A673 (cell line): ENCODE measurements at regions not wholly inside any gene's neighbourhood (a gene's known extent, or its start where the extent isn't known, plus 50 kb on each side); places are given as distances from the start of the nearest gene placed in this dataset.

Experiments used
- BruUV-seq: library from RNA; stranded (reverse); fragments of 400-500 nt; replicated peaks from 2 replicates; lab custom pipeline; 2021; lab: Mats Ljungman, UMichigan
- CTCF ChIA-PET: fragments of 300-600 bp; sonication (Branson Sonifier 250); formaldehyde crosslinking; loops from one replicate; lab custom pipeline; 2022; ENCODE audit warnings: antibody characterized with exemption; lab: Charles Lee
- POLR2A ChIA-PET: fragments of 300-600 bp; sonication (Branson Sonifier 250); formaldehyde crosslinking; loops from one replicate; lab custom pipeline; 2022; ENCODE audit warnings: antibody characterized with exemption; ENCODE audit not compliant: low non-redundant PET; lab: Charles Lee
- DNase-seq: peaks from one replicate; pipeline ENCODE4 v3.0.0-alpha.2; 2015; ENCODE audit warnings: low spot score
- H3K27ac ChIP-seq: fragments of 200-600 bp; sonication (generic); 2 replicates; pipeline ENCODE4 v1.5.1; 2016; ENCODE audit warnings: mixed run types, low read depth, mild to moderate bottlenecking, mixed read lengths, antibody characterized with exemption, low read length; ENCODE audit not compliant: poor library complexity, severe bottlenecking
- H3K27me3 ChIP-seq: fragments of 200-600 bp; sonication (generic); replicated peaks from 2 replicates; pipeline ENCODE4 v1.6.1; 2017; ENCODE audit warnings: mixed run types, low read depth, mild to moderate bottlenecking, mixed read lengths, antibody characterized with exemption, low read length; ENCODE audit not compliant: insufficient read depth, poor library complexity
- H3K36me3 ChIP-seq: fragments of 200-600 bp; sonication (generic); 2 replicates; pipeline ENCODE4 v1.6.1; 2016; ENCODE audit warnings: mixed run types, mild to moderate bottlenecking, mixed read lengths, antibody characterized with exemption, low read length; ENCODE audit not compliant: insufficient read depth, poor library complexity, severe bottlenecking
- H3K4me1 ChIP-seq: fragments of 200-600 bp; sonication (generic); 2 replicates; pipeline ENCODE4 v1.6.1; 2017; ENCODE audit warnings: mixed run types, mild to moderate bottlenecking, mixed read lengths, antibody characterized with exemption, low read length; ENCODE audit not compliant: insufficient read depth, poor library complexity, severe bottlenecking
- H3K4me3 ChIP-seq: fragments of 200-600 bp; sonication (generic); 2 replicates; pipeline ENCODE4 v1.5.1; 2016; ENCODE audit warnings: low read depth, mixed run types, mild to moderate bottlenecking, mixed read lengths, low read length; ENCODE audit not compliant: poor library complexity, severe bottlenecking
- H3K9me3 ChIP-seq: fragments of 200-600 bp; sonication (generic); 2 replicates; pipeline ENCODE4 v1.6.1; 2016; ENCODE audit warnings: mixed run types, low read depth, mild to moderate bottlenecking, mixed read lengths, antibody characterized with exemption, low read length; ENCODE audit not compliant: poor library complexity, severe bottlenecking
- CTCF ChIP-seq: fragments of 300-800, 200-600 bp; sonication (generic); conservative IDR thresholded peaks from 2 replicates; pipeline ENCODE4 v1.5.1; 2017; ENCODE audit warnings: low read depth, mild to moderate bottlenecking, antibody characterized with exemption, low read length, moderate library complexity, mixed read lengths
- EZH2 ChIP-seq: fragments of 200-600 bp; sonication (generic); IDR thresholded peaks from 2 replicates; pipeline ENCODE4 v1.6.1; 2017; ENCODE audit warnings: borderline replicate concordance, low read depth, mild to moderate bottlenecking, mixed read lengths, antibody characterized with exemption, low read length; ENCODE audit not compliant: poor library complexity, severe bottlenecking
- intact Hi-C: fragments of 100-400 bp; cut with micrococcal nuclease; formaldehyde crosslinking; loops from one replicate; pipeline ENCODE4 v1.10.0; 2022; ENCODE audit not compliant: unreplicated experiment

GRCh38 chr10:104540181-104540580, 100.9 kb upstream of the SORCS3 start:
- Histone ChIP-seq H3K9me3 (no peaks in the 10 kb centered on the region), H3K36me3 (no peaks in the 10 kb centered on the region), H3K4me3 (no peak overlapping the region), H3K4me1 (no peaks in the 10 kb centered on the region), H3K27me3 (peaks cover 42% of the 10 kb centered on the region), H3K27ac (no peak overlapping the region)
- CTCF ChIA-PET = no interaction called here
- intact Hi-C loops = no loop called here
- BruUV-seq = no TSS peak
- TF ChIP-seq EZH2 (no peak), CTCF (no peak)
- DNase-seq = no peak
- POLR2A ChIA-PET = no interaction called here

- H3K27me3 ChIP-seq = peaks cover 32% of the 10 kb centered on the region
- intact Hi-C loops = no loop called here
- TF ChIP-seq CTCF (no peak), EZH2 (no peak)
- H3K27ac ChIP-seq = no peak overlapping the region
- H3K4me1 ChIP-seq = no peaks in the 10 kb centered on the region
- H3K36me3 ChIP-seq = no peaks in the 10 kb centered on the region
- POLR2A ChIA-PET = no interaction called here
- no peak for DNase-seq
- BruUV-seq = no TSS peak
- CTCF ChIA-PET = no interaction called here
- no peak overlapping the region for H3K4me3 ChIP-seq
- H3K9me3 ChIP-seq = no peaks in the 10 kb centered on the region
Measured at GRCh38 chr10:104541820-104542219, 99.3 kb upstream of the SORCS3 start.

- no peaks in the 10 kb centered on the region for H3K9me3 ChIP-seq
- peaks cover 30% of the 10 kb centered on the region for H3K27me3 ChIP-seq
- intact Hi-C loops = no loop called here
- CTCF ChIA-PET = no interaction called here
- no peaks in the 10 kb centered on the region for H3K4me1 ChIP-seq
- BruUV-seq = no TSS peak
- H3K4me3 ChIP-seq = no peak overlapping the region
- TF ChIP-seq CTCF = no peak
- TF ChIP-seq EZH2 = no peak
- POLR2A ChIA-PET = no interaction called here
- H3K36me3 ChIP-seq = no peaks in the 10 kb centered on the region
- DNase-seq = no peak
- H3K27ac ChIP-seq = no peak overlapping the region
Measured at GRCh38 chr10:104546336-104546735, 94.8 kb upstream of the SORCS3 start.
